Cerebellar cortex (tissue), 1 donor: ENCODE measurements at regions not wholly inside any gene's neighbourhood (a gene's known extent, or its start where the extent isn't known, plus 50 kb on each side); places are given as distances from the start of the nearest gene placed in this dataset.
"Not testable (repeated sequence)": the region's sequence is repeated elsewhere in the genome, so short reads cannot be mapped to it uniquely, and the experiment has no call there.

Source experiments
- DNase-seq: peaks from one replicate; pipeline ENCODE4 v3.0.0-alpha.2; 2015; ENCODE audit warnings: low spot score

- DNase-seq: no peak
These were observed 878.2 kb upstream of the MBL2 start for GRCh38 chr10:53650794-53651193.

- not testable (repeated sequence) for DNase-seq
These were observed 874.6 kb upstream of the MBL2 start for GRCh38 chr10:53647221-53647620.

- DNase-seq: no peak
These were observed 873.9 kb upstream of the MBL2 start for GRCh38 chr10:53646525-53646924.

GRCh38 chr10:53645951-53646350, 873.4 kb upstream of the MBL2 start:
- no peak for DNase-seq

- no peak for DNase-seq
These were observed 865.4 kb upstream of the MBL2 start for GRCh38 chr10:53638006-53638405.

- DNase-seq: no peak
These were observed 852.1 kb upstream of the MBL2 start for GRCh38 chr10:53624722-53625121.

GRCh38 chr10:53622201-53622600, 849.6 kb upstream of the MBL2 start:
- DNase-seq: no peak

GRCh38 chr10:53619671-53620070, 847.1 kb upstream of the MBL2 start:
- no peak for DNase-seq

GRCh38 chr10:53607691-53608090, 835.1 kb upstream of the MBL2 start:
- no peak for DNase-seq

- DNase-seq: no peak
These were observed 834.4 kb upstream of the MBL2 start for GRCh38 chr10:53606981-53607380.

- DNase-seq: peak; percentile 19
These were observed 828.8 kb upstream of the MBL2 start for GRCh38 chr10:53601260-53601875.

- DNase-seq: no peak
These were observed 826.3 kb upstream of the MBL2 start for GRCh38 chr10:53598914-53599313.

GRCh38 chr10:53597835-53598251, 825.3 kb upstream of the MBL2 start:
- DNase-seq: no peak

GRCh38 chr10:53580465-53580864, 807.9 kb upstream of the MBL2 start:
- no peak for DNase-seq

GRCh38 chr10:53579773-53580172, 807.2 kb upstream of the MBL2 start:
- DNase-seq: no peak

- no peak for DNase-seq
These were observed 801.4 kb upstream of the MBL2 start for GRCh38 chr10:53574024-53574423.

GRCh38 chr10:53573498-53573897, 800.9 kb upstream of the MBL2 start:
- DNase-seq: no peak

- no peak for DNase-seq
These were observed 800.2 kb upstream of the MBL2 start for GRCh38 chr10:53572799-53573198.

GRCh38 chr10:53570221-53570620, 797.6 kb upstream of the MBL2 start:
- no peak for DNase-seq

GRCh38 chr10:53569455-53569854, 796.9 kb upstream of the MBL2 start:
- DNase-seq: no peak

- no peak for DNase-seq
These were observed 776.1 kb upstream of the MBL2 start for GRCh38 chr10:53548664-53549063.

GRCh38 chr10:53547364-53547763, 774.8 kb upstream of the MBL2 start:
- no peak for DNase-seq

GRCh38 chr10:53543410-53543809, 770.8 kb upstream of the MBL2 start:
- DNase-seq: no peak

GRCh38 chr10:53537508-53537907, 764.9 kb upstream of the MBL2 start:
- no peak for DNase-seq

- DNase-seq: no peak
These were observed 763.7 kb upstream of the MBL2 start for GRCh38 chr10:53536322-53536721.
